A673 (cell line): ENCODE measurements at regions not wholly inside any gene's neighbourhood (a gene's known extent, or its start where the extent isn't known, plus 50 kb on each side); places are given as distances from the start of the nearest gene placed in this dataset.

Experiments
- CTCF ChIP-seq: fragments of 300-800, 200-600 bp; sonication (generic); conservative IDR thresholded peaks from 2 replicates; pipeline ENCODE4 v1.5.1; 2017; ENCODE audit warnings: low read depth, mild to moderate bottlenecking, antibody characterized with exemption, low read length, moderate library complexity, mixed read lengths
- EZH2 ChIP-seq: fragments of 200-600 bp; sonication (generic); IDR thresholded peaks from 2 replicates; pipeline ENCODE4 v1.6.1; 2017; ENCODE audit warnings: borderline replicate concordance, low read depth, mild to moderate bottlenecking, mixed read lengths, antibody characterized with exemption, low read length; ENCODE audit not compliant: poor library complexity, severe bottlenecking

- TF ChIP-seq CTCF (no peak), EZH2 (no peak)
Measured at GRCh38 chr7:84790882-84791281, 396.0 kb downstream of the SEMA3D start.
